OCI-LY1 (cell line): ENCODE measurements at regions not wholly inside any gene's neighbourhood (a gene's known extent, or its start where the extent isn't known, plus 50 kb on each side); places are given as distances from the start of the nearest gene placed in this dataset.

Source experiments
- H2AFZ ChIP-seq: fragments of 200-600 bp; sonication (generic), shearing (Covaris generic); 2 replicates; pipeline ENCODE4 v1.6.0; 2014; ENCODE audit warnings: antibody characterized with exemption, mild to moderate bottlenecking, low read length
- H3F3A ChIP-seq: fragments of 200-600 bp; sonication (generic), shearing (Covaris generic); 2 replicates; pipeline ENCODE4 v1.6.0; 2014; ENCODE audit warnings: mild to moderate bottlenecking, antibody characterized with exemption, low read length, moderate library complexity; ENCODE audit not compliant: insufficient read depth
- H3K27ac ChIP-seq: fragments of 200-600 bp; sonication (generic); 2 replicates; pipeline ENCODE4 v1.5.1; 2014; ENCODE audit warnings: low read length, mixed run types, mild to moderate bottlenecking, low read depth; ENCODE audit not compliant: poor library complexity, severe bottlenecking
- H3K27me3 ChIP-seq: fragments of 200-600 bp; sonication (generic); 2 replicates; pipeline ENCODE4 v1.6.0; 2014; ENCODE audit warnings: antibody characterized with exemption, mild to moderate bottlenecking, low read length, moderate library complexity; ENCODE audit not compliant: insufficient read depth
- H3K36me3 ChIP-seq: fragments of 200-600 bp; sonication (generic); 2 replicates; pipeline ENCODE4 v1.6.1; 2014; ENCODE audit warnings: mild to moderate bottlenecking, antibody characterized with exemption, low read length, moderate library complexity, mixed read lengths; ENCODE audit not compliant: insufficient read depth
- H3K4me1 ChIP-seq: fragments of 200-600 bp; sonication (generic); 2 replicates; pipeline ENCODE4 v1.5.1; 2014; ENCODE audit warnings: mild to moderate bottlenecking, low read length, moderate library complexity; ENCODE audit not compliant: insufficient read depth, severe bottlenecking
- H3K4me2 ChIP-seq: fragments of 200-600 bp; sonication (generic), shearing (Covaris generic); 2 replicates; pipeline ENCODE4 v1.6.1; 2014; ENCODE audit warnings: low read length
- H3K4me3 ChIP-seq: fragments of 200-600 bp; sonication (generic); 2 replicates; pipeline ENCODE4 v1.5.1; 2014; ENCODE audit warnings: low read length, low read depth, mild to moderate bottlenecking, mixed read lengths; ENCODE audit not compliant: poor library complexity, severe bottlenecking
- H3K79me2 ChIP-seq: fragments of 200-600 bp; shearing (Covaris generic); 2 replicates; pipeline ENCODE4 v1.6.1; 2016; ENCODE audit warnings: mixed run types, low read length, mixed read lengths; ENCODE audit not compliant: insufficient read depth
- H3K9ac ChIP-seq: fragments of 200-600 bp; sonication (generic), shearing (Covaris generic); 2 replicates; pipeline ENCODE4 v1.6.1; 2014; ENCODE audit warnings: mild to moderate bottlenecking, low read length, mixed read lengths
- H3K9me2 ChIP-seq: fragments of 200-600 bp; sonication (generic), shearing (Covaris generic); 2 replicates; pipeline ENCODE4 v1.6.1; 2014; ENCODE audit warnings: low read depth, mild to moderate bottlenecking, low read length, mixed read lengths
- H3K9me3 ChIP-seq: fragments of 200-600 bp; shearing (Covaris generic); 2 replicates; pipeline ENCODE4 v1.6.1; 2014; ENCODE audit warnings: low read length, mixed read lengths
- H4K20me1 ChIP-seq: fragments of 200-600 bp; sonication (generic), shearing (Covaris generic); 2 replicates; pipeline ENCODE4 v1.6.0; 2016; ENCODE audit warnings: mild to moderate bottlenecking, low read length; ENCODE audit not compliant: insufficient read depth
- EZH2 ChIP-seq: fragments of 200-600 bp; sonication (generic), shearing (Covaris generic); IDR thresholded peaks from 2 replicates; pipeline ENCODE4 v1.8.0; 2017; ENCODE audit warnings: borderline replicate concordance, mixed run types, mild to moderate bottlenecking, antibody characterized with exemption, low read length, moderate library complexity, mixed read lengths
- TF ChIP-seq, protein P1 (sequence below): fragments of 200-600 bp; sonication (generic), shearing (Covaris generic); IDR thresholded peaks from 2 replicates; pipeline ENCODE4 v1.5.1; 2017; ENCODE audit warnings: mild to moderate bottlenecking, antibody characterized with exemption, low read length, moderate library complexity, mixed read lengths

DNA sequence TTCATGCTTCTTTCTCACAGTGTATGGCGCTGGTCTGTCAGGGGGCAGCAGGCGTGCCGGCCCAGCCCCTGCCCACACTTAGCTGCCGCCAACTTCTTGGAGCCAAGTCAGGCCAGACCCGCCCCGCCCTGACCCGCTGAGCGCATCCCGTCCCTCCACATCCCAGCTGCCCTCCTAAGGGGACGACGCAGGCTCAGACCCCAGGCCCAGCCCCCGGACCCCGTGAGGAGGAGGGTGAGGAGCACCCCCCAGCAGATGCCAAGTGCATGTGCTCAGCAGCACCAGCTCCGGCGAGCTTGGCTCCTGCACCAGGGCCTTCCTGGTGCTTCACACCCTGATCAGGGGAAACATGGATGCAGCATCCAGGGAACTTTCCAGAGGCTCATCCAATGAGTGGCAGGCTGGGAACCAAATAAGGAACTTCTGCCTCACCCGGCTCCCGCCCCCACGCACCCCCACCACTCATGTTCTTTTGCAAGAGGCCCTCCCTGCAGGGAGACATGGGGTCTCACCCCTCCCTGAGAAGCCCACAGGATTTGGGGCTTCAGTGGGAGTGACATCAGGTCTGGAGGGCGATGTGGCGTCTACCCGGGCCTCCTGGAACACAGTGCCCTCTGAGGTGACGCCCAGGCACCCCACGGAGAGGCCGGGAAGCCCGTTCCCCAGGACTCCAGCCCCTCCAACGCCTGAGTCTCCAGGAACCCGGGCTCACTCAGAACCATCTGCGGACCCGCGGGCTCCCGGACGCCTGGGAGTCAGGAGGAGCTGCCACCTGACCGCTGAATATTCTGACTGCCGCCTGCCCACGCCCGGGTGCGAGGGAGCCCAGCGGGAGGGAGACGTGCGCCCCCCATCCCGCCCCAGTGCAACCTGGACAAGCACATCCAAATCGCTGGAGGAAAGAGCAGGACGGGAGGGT, 70.0 kb upstream of the GALNT9 start:
- H3K4me2 ChIP-seq = no peak overlapping the region
- no peaks in the 10 kb centered on the region for H3K36me3 ChIP-seq
- H3K4me3 ChIP-seq = no peak overlapping the region
- H3K9ac ChIP-seq = no peak overlapping the region
- H3K4me1 ChIP-seq = no peaks in the 10 kb centered on the region
- no peaks in the 10 kb centered on the region for H3K9me3 ChIP-seq
- no peaks in the 10 kb centered on the region for H3K9me2 ChIP-seq
- H3K79me2 ChIP-seq = no peaks in the 10 kb centered on the region
- no peaks in the 10 kb centered on the region for H3F3A ChIP-seq
- no peaks in the 10 kb centered on the region for H4K20me1 ChIP-seq
- TF ChIP-seq, protein P1, sequence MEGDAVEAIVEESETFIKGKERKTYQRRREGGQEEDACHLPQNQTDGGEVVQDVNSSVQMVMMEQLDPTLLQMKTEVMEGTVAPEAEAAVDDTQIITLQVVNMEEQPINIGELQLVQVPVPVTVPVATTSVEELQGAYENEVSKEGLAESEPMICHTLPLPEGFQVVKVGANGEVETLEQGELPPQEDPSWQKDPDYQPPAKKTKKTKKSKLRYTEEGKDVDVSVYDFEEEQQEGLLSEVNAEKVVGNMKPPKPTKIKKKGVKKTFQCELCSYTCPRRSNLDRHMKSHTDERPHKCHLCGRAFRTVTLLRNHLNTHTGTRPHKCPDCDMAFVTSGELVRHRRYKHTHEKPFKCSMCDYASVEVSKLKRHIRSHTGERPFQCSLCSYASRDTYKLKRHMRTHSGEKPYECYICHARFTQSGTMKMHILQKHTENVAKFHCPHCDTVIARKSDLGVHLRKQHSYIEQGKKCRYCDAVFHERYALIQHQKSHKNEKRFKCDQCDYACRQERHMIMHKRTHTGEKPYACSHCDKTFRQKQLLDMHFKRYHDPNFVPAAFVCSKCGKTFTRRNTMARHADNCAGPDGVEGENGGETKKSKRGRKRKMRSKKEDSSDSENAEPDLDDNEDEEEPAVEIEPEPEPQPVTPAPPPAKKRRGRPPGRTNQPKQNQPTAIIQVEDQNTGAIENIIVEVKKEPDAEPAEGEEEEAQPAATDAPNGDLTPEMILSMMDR = no peak
- TF ChIP-seq EZH2 = no peak
- peaks cover 4% of the 10 kb centered on the region; the same call in 1 of the 2 replicates for H3K27me3 ChIP-seq
- no peak overlapping the region for H2AFZ ChIP-seq
- H3K27ac ChIP-seq = no peak overlapping the region

DNA sequence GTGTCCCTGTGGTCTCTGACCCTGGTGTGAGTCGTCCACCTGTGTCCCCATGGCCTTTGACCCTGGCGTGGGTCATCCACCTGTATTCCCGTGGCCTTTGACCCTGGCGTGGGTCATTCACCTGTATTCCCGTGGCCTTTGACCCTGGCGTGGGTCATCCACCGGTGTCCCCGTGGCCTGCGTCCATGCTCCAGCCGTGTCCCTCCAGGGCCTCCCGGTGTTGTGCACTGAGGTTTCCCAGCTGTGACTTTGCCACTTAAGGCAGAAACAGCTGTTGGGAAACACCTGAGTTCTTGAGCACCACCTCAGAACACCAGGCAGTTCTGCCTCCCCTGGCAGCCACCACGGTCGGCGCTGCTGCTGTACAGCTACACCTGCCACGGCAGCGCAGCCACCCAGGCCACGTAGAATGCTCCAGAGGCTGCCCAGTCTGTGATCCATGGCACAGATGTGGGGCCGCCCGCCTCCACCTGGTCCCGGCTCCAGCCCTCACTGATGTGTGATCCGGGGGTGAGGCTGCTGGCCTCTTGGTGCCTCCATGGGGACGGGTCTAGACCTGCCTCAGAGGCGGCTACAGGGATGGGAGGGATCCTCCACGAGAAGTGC, 69.1 kb upstream of the GALNT9 start:
- no peaks in the 10 kb centered on the region for H3K36me3 ChIP-seq
- no peaks in the 10 kb centered on the region for H3F3A ChIP-seq
- no peaks in the 10 kb centered on the region for H3K79me2 ChIP-seq
- H2AFZ ChIP-seq = no peak overlapping the region
- no peak overlapping the region for H3K4me3 ChIP-seq
- H3K4me1 ChIP-seq = no peaks in the 10 kb centered on the region
- H3K4me2 ChIP-seq = no peak overlapping the region
- no peaks in the 10 kb centered on the region for H3K9me2 ChIP-seq
- H3K27me3 ChIP-seq = peaks cover 4% of the 10 kb centered on the region; the same call in 1 of the 2 replicates
- H3K9me3 ChIP-seq = no peaks in the 10 kb centered on the region
- no peak overlapping the region for H3K27ac ChIP-seq
- H3K9ac ChIP-seq = no peak overlapping the region
- no peak for TF ChIP-seq EZH2
- TF ChIP-seq, protein P1 = no peak
- no peaks in the 10 kb centered on the region for H4K20me1 ChIP-seq

DNA sequence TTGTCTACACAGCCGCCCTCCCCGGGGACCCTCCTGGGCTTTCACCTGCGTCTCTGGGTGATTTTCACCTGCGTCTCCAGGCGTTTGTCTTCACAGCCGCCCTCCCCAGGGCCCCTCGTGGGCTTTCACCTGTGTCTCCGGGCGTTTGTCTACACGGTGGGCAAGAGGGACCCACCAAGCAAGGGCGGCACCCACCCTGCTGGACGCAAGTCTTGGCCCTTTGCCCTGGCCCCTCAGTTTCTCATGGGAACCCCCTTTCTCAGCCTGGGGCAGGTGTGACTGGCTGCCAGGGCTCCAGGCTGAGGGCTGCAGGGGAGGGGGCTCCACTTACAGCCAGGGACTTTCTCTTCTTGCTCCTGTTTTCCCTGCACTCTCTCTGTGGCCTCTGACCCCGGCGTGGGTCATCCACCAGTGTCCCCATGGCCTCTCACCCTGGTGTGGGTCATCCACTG, 68.6 kb upstream of the GALNT9 start:
- H4K20me1 ChIP-seq = no peaks in the 10 kb centered on the region
- TF ChIP-seq, protein P1 = no peak
- no peak for TF ChIP-seq EZH2
- no peak overlapping the region for H3K4me2 ChIP-seq
- H2AFZ ChIP-seq = no peak overlapping the region
- no peaks in the 10 kb centered on the region for H3K79me2 ChIP-seq
- H3K9me3 ChIP-seq = no peaks in the 10 kb centered on the region
- H3K4me3 ChIP-seq = no peak overlapping the region
- H3K9ac ChIP-seq = no peak overlapping the region
- H3K36me3 ChIP-seq = no peaks in the 10 kb centered on the region
- H3K9me2 ChIP-seq = no peaks in the 10 kb centered on the region
- no peak overlapping the region for H3K27ac ChIP-seq
- no peaks in the 10 kb centered on the region for H3K4me1 ChIP-seq
- H3F3A ChIP-seq = no peaks in the 10 kb centered on the region
- peaks cover 4% of the 10 kb centered on the region; the same call in 1 of the 2 replicates for H3K27me3 ChIP-seq
